ENCODE measurements at regions not wholly inside any gene's neighbourhood (a gene's known extent, or its start where the extent isn't known, plus 50 kb on each side); places are given as distances from the start of the nearest gene placed in this dataset.

DNA sequence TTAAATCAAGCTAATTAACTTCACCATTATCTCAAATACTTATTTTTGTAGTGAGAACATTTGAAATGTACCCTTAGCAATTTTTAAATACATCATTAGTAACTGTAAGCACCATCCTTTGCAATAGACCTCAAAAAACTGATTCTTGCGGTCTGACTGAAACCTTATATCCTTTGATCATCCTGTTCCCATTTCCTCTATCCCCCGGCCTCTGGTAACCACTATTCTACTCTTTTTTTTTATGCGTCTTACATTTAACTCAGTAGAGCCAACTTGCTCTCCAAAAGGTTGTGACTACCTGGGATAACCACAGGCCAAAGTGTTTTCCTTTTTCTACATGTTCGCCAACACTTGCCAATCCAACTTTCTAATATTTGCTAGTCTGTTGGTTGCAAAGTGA, 106.1 kb downstream of the IRX1 start:
- TF ChIP-seq CTCF (IDR thresholded peaks at IDR 0.05): no peak
- TF ChIP-seq POLR2A (IDR thresholded peaks at IDR 0.05): no peak

Data from esophagus squamous epithelium (tissue), 4 donors.